DND-41 (cell line): ENCODE measurements at regions not wholly inside any gene's neighbourhood (a gene's known extent, or its start where the extent isn't known, plus 50 kb on each side); places are given as distances from the start of the nearest gene placed in this dataset.

Experiments used
- ATAC-seq: fragments of 200-7000 bp; cut with Tn5 transposase; 3 replicates; pipeline ENCODE4 v1.9.1; 2021; ENCODE audit warnings: low read depth; ENCODE audit not compliant: insufficient read depth
- DNase-seq: peaks from one replicate; pipeline ENCODE4 v3.0.0-alpha.2; 2020
- H2AFZ ChIP-seq: 2 replicates; pipeline ENCODE4 v1.6.0; 2012; ENCODE audit warnings: low read depth, low read length
- H3K27ac ChIP-seq: 2 replicates; pipeline ENCODE4 v1.5.1; 2012; ENCODE audit warnings: low read length, inconsistent platforms
- H3K27me3 ChIP-seq: fragments of 200-600 bp; sonication (generic); 2 replicates; pipeline ENCODE4 v1.6.0; 2012; ENCODE audit warnings: low read length, mild to moderate bottlenecking, inconsistent platforms; ENCODE audit not compliant: insufficient read depth, poor library complexity
- H3K36me3 ChIP-seq: 2 replicates; pipeline ENCODE4 v1.5.1; 2012; ENCODE audit warnings: low read length, inconsistent platforms; ENCODE audit not compliant: insufficient read depth
- H3K4me1 ChIP-seq: 2 replicates; pipeline ENCODE4 v1.5.1; 2012; ENCODE audit warnings: mild to moderate bottlenecking, low read length; ENCODE audit not compliant: insufficient read depth
- H3K4me2 ChIP-seq: 2 replicates; pipeline ENCODE4 v1.6.0; 2012; ENCODE audit warnings: mild to moderate bottlenecking, moderate library complexity, low read length, inconsistent platforms; ENCODE audit not compliant: insufficient read depth
- H3K4me3 ChIP-seq, 2 experiments: fragments of 200-600 bp in 1 of 2; shearing (Covaris generic) in 1 of 2; 2 replicates each; pipeline ENCODE4 v1.5.1; 2012 to 2016; ENCODE audit warnings: inconsistent platforms in 2 of 2, low read length in 2 of 2, mild to moderate bottlenecking in 2 of 2, low read depth in 1 of 2, moderate library complexity in 1 of 2
- H3K79me2 ChIP-seq: 2 replicates; pipeline ENCODE4 v1.6.0; 2012; ENCODE audit warnings: low read length, inconsistent platforms; ENCODE audit not compliant: insufficient read depth
- H3K9ac ChIP-seq: 2 replicates; pipeline ENCODE4 v1.6.0; 2012; ENCODE audit warnings: low read depth, mild to moderate bottlenecking, inconsistent platforms, low read length, moderate library complexity
- H3K9me3 ChIP-seq: 2 replicates; pipeline ENCODE4 v1.5.1; 2012; ENCODE audit warnings: low read length, moderate library complexity, mild to moderate bottlenecking, inconsistent platforms; ENCODE audit not compliant: insufficient read depth, severe bottlenecking
- H4K20me1 ChIP-seq: 2 replicates; pipeline ENCODE4 v1.6.0; 2012; ENCODE audit warnings: low read length; ENCODE audit not compliant: insufficient read depth
- CTCF ChIP-seq: IDR thresholded peaks from 2 replicates; pipeline ENCODE4 v1.5.1; 2012; ENCODE audit warnings: borderline replicate concordance, low read length, moderate library complexity, mild to moderate bottlenecking; ENCODE audit not compliant: poor library complexity, severe bottlenecking; ENCODE audit errors: extremely low read depth
- EZH2 ChIP-seq: IDR thresholded peaks from 3 replicates; pipeline ENCODE4 v1.6.1; 2012; ENCODE audit warnings: borderline replicate concordance, low read depth, mild to moderate bottlenecking, moderate library complexity, low read length, inconsistent platforms; ENCODE audit not compliant: severe bottlenecking

GRCh38 chr9:107894572-107895261 lies 405.1 kb upstream of the KLF4 start:
- Histone ChIP-seq H3K4me1 (no peaks in the 10 kb centered on the region), H3K27ac (no peak overlapping the region), H3K4me2 (no peak overlapping the region), H3K36me3 (no peaks in the 10 kb centered on the region), H3K79me2 (no peaks in the 10 kb centered on the region), H3K4me3 (no peak overlapping the region), H3K27me3 (no peaks in the 10 kb centered on the region), H4K20me1 (no peaks in the 10 kb centered on the region), H3K9ac (no peak overlapping the region), H2AFZ (no peak overlapping the region), H3K9me3 (no peaks in the 10 kb centered on the region)
- ATAC-seq (no peak), DNase-seq (no peak)
- TF ChIP-seq EZH2 = no peak
- no peak for TF ChIP-seq CTCF

- no peaks in the 10 kb centered on the region for H3K36me3 ChIP-seq
- DNase-seq = no peak
- H2AFZ ChIP-seq = no peak overlapping the region
- no peaks in the 10 kb centered on the region for H3K79me2 ChIP-seq
- no peak overlapping the region for H3K9ac ChIP-seq
- no peaks in the 10 kb centered on the region for H3K27me3 ChIP-seq
- H3K4me3 ChIP-seq = no peak overlapping the region
- H4K20me1 ChIP-seq = no peaks in the 10 kb centered on the region
- no peaks in the 10 kb centered on the region for H3K9me3 ChIP-seq
- ATAC-seq = no peak
- H3K27ac ChIP-seq = no peak overlapping the region
- no peaks in the 10 kb centered on the region for H3K4me1 ChIP-seq
- TF ChIP-seq EZH2 = no peak
- TF ChIP-seq CTCF = no peak
- no peak overlapping the region for H3K4me2 ChIP-seq
Observed at GRCh38 chr9:107890921-107891465, 401.4 kb upstream of the KLF4 start.

DNA sequence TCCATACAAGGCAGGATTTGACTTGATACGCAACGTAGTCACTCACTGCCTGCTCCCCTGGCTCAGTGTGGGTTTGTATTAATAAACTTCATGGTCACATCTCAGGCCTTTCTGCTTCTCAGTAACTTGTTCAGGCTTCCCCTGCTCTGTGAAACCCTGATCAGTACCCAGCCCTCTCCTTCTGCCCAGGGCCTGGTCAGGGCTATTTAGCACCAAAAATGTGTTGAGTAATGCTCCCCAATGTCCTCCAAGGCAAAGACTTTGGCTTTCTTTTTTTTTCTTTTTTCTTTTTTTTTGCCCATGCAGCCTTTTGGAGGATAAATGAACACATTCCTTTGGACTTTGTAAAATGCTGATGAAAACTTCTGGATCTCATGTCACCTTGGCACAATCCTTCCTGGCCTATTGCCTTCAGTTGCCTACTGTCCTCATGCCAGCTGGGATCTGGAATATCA lies 399.2 kb upstream of the KLF4 start:
- Histone ChIP-seq H3K36me3 (no peaks in the 10 kb centered on the region), H3K4me3 (no peak overlapping the region), H3K27ac (no peak overlapping the region), H3K4me1 (no peaks in the 10 kb centered on the region), H3K27me3 (no peaks in the 10 kb centered on the region), H4K20me1 (no peaks in the 10 kb centered on the region), H2AFZ (no peak overlapping the region), H3K9ac (no peak overlapping the region), H3K4me2 (no peak overlapping the region), H3K9me3 (no peaks in the 10 kb centered on the region), H3K79me2 (no peaks in the 10 kb centered on the region)
- TF ChIP-seq CTCF = no peak
- no peak for TF ChIP-seq EZH2
- no peak for DNase-seq
- ATAC-seq = no peak
